ENCODE measurements at regions not wholly inside any gene's neighbourhood (a gene's known extent, or its start where the extent isn't known, plus 50 kb on each side); places are given as distances from the start of the nearest gene placed in this dataset.

DNA sequence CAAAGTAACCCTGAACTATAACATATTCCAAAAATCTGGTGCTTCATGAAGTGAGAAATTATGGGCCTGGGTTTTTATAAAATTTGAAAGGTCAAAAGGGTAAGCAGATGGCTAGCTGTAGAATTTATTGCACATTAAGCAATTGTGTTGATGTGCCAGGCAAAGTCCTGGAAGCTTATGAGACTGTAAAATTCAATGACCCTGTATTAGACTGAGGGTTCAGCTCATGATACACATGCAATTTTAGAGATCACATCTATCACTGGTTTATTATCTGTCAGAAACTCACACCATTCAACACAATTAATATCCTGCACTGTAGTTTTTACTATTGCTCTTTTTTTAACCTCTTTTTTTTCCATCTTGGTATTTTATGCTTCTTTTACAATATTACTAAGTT lies 1162.6 kb upstream of the SLC39A10 start:
- TF ChIP-seq, protein P1, sequence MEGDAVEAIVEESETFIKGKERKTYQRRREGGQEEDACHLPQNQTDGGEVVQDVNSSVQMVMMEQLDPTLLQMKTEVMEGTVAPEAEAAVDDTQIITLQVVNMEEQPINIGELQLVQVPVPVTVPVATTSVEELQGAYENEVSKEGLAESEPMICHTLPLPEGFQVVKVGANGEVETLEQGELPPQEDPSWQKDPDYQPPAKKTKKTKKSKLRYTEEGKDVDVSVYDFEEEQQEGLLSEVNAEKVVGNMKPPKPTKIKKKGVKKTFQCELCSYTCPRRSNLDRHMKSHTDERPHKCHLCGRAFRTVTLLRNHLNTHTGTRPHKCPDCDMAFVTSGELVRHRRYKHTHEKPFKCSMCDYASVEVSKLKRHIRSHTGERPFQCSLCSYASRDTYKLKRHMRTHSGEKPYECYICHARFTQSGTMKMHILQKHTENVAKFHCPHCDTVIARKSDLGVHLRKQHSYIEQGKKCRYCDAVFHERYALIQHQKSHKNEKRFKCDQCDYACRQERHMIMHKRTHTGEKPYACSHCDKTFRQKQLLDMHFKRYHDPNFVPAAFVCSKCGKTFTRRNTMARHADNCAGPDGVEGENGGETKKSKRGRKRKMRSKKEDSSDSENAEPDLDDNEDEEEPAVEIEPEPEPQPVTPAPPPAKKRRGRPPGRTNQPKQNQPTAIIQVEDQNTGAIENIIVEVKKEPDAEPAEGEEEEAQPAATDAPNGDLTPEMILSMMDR (IDR thresholded peaks at IDR 0.05; ENCODE audit: low read depth, low read length): no peak
- no peak for TF ChIP-seq EZH2phosphoT487 (IDR thresholded peaks at IDR 0.05; ENCODE audit: low read depth)
